Stimulated activated naive CD4-positive, alpha-beta T cell treated with Interleukin-2 at 50 U/mL for 16 hours (primary cell): ENCODE measurements at regions not wholly inside any gene's neighbourhood (a gene's known extent, or its start where the extent isn't known, plus 50 kb on each side); places are given as distances from the start of the nearest gene placed in this dataset.
A peak's percentile ranks its signal among the peaks of the same experiment; 100 is the strongest.

Source experiments
- DNase-seq: peaks from one replicate; lab custom pipeline; 2025; lab: John Stamatoyannopoulos, UW

- DNase-seq, result no peak
Measured at GRCh38 chr7:25557379-25557917, 329.2 kb upstream of the NPVF start.

- DNase-seq, result no peak
Measured at GRCh38 chr7:25557930-25558329, 329.6 kb upstream of the NPVF start.

- no peak for DNase-seq
Measured at GRCh38 chr7:25558605-25559004, 330.3 kb upstream of the NPVF start.

- no peak for DNase-seq
Measured at GRCh38 chr7:25559581-25560367, 331.5 kb upstream of the NPVF start.

GRCh38 chr7:25562673-25563182 lies 334.4 kb upstream of the NPVF start:
- DNase-seq, result no peak

GRCh38 chr7:25565002-25565401 lies 336.7 kb upstream of the NPVF start:
- no peak for DNase-seq

GRCh38 chr7:25565949-25566348 lies 337.7 kb upstream of the NPVF start:
- DNase-seq, result peak; percentile 44

- no peak for DNase-seq
Measured at GRCh38 chr7:25567430-25567829, 339.1 kb upstream of the NPVF start.

GRCh38 chr7:25569765-25570164 lies 341.5 kb upstream of the NPVF start:
- no peak for DNase-seq

- no peak for DNase-seq
Measured at GRCh38 chr7:25572423-25572822, 344.1 kb upstream of the NPVF start.

- DNase-seq, result no peak
Measured at GRCh38 chr7:25574828-25575227, 346.5 kb upstream of the NPVF start.

GRCh38 chr7:25575634-25576033 lies 347.3 kb upstream of the NPVF start:
- no peak for DNase-seq

GRCh38 chr7:25578991-25579777 lies 350.9 kb upstream of the NPVF start:
- DNase-seq, result no peak

GRCh38 chr7:25579778-25580075 lies 351.4 kb upstream of the NPVF start:
- DNase-seq, result no peak

GRCh38 chr7:25580141-25580540 lies 351.9 kb upstream of the NPVF start:
- DNase-seq, result no peak

- DNase-seq, result no peak
Measured at GRCh38 chr7:25583621-25584020, 355.3 kb upstream of the NPVF start.

- DNase-seq, result no peak
Measured at GRCh38 chr7:25584112-25584938, 356.0 kb upstream of the NPVF start.

GRCh38 chr7:25586513-25586912 lies 358.2 kb upstream of the NPVF start:
- DNase-seq, result no peak

- no peak for DNase-seq
Measured at GRCh38 chr7:25594122-25594521, 365.8 kb upstream of the NPVF start.

GRCh38 chr7:25594728-25595127 lies 366.4 kb upstream of the NPVF start:
- no peak for DNase-seq

- DNase-seq, result no peak
Measured at GRCh38 chr7:25595996-25596395, 367.7 kb upstream of the NPVF start.

GRCh38 chr7:25596443-25596842 lies 368.2 kb upstream of the NPVF start:
- DNase-seq, result no peak
